ENCODE measurements at regions not wholly inside any gene's neighbourhood (a gene's known extent, or its start where the extent isn't known, plus 50 kb on each side); places are given as distances from the start of the nearest gene placed in this dataset.

GRCh38 chr3:76664816-76665215, 375.1 kb upstream of the ROBO2 start:
- Histone ChIP-seq H4K20me1 (ENCODE audit: insufficient read depth) (no peaks in the 10 kb centered on the region), H3K27me3 (ENCODE audit: insufficient read depth, low read depth) (no peaks in the 10 kb centered on the region), H3K4me1 (ENCODE audit: low read depth, poor library complexity, severe bottlenecking) (peaks cover 6% of the 10 kb centered on the region), H3K4me3 (IDR thresholded peaks at IDR 0.05; ENCODE audit: insufficient read depth, low read depth, low read length) (no peak overlapping the region), H3K9ac (no peak overlapping the region), H3K79me2 (ENCODE audit: insufficient read depth, low read depth) (no peaks in the 10 kb centered on the region), H2AFZ (ENCODE audit: low read depth) (no peak overlapping the region), H3K27ac (no peak overlapping the region), H3K4me2 (no peak overlapping the region), H3K36me3 (ENCODE audit: insufficient read depth) (no peaks in the 10 kb centered on the region)
- no peak for TF ChIP-seq CTCF (conservative IDR thresholded peaks at IDR 0.05; ENCODE audit: low read depth, low read length)

- Histone ChIP-seq H2AFZ (ENCODE audit: low read depth) (no peak overlapping the region), H3K4me1 (ENCODE audit: low read depth, poor library complexity, severe bottlenecking) (peaks cover 6% of the 10 kb centered on the region), H3K4me2 (no peak overlapping the region; the same call in 1 of the 2 replicates), H3K27me3 (ENCODE audit: insufficient read depth, low read depth) (no peaks in the 10 kb centered on the region), H4K20me1 (ENCODE audit: insufficient read depth) (no peaks in the 10 kb centered on the region), H3K79me2 (ENCODE audit: insufficient read depth, low read depth) (no peaks in the 10 kb centered on the region), H3K9ac (no peak overlapping the region), H3K36me3 (ENCODE audit: insufficient read depth) (no peaks in the 10 kb centered on the region), H3K4me3 (IDR thresholded peaks at IDR 0.05; ENCODE audit: insufficient read depth, low read depth, low read length) (no peak overlapping the region), H3K27ac (no peak overlapping the region)
- no peak for TF ChIP-seq CTCF (conservative IDR thresholded peaks at IDR 0.05; ENCODE audit: low read depth, low read length)
These were observed 371.2 kb upstream of the ROBO2 start for GRCh38 chr3:76668653-76669052.

GRCh38 chr3:76669322-76669721, 370.6 kb upstream of the ROBO2 start:
- H2AFZ ChIP-seq (ENCODE audit: low read depth): no peak overlapping the region
- no peaks in the 10 kb centered on the region for H3K27me3 ChIP-seq (ENCODE audit: insufficient read depth, low read depth)
- H3K36me3 ChIP-seq (ENCODE audit: insufficient read depth): no peaks in the 10 kb centered on the region
- H3K4me3 ChIP-seq (IDR thresholded peaks at IDR 0.05; ENCODE audit: insufficient read depth, low read depth, low read length): no peak overlapping the region
- no peak for TF ChIP-seq CTCF (conservative IDR thresholded peaks at IDR 0.05; ENCODE audit: low read depth, low read length)
- no peak overlapping the region for H3K27ac ChIP-seq
- H3K4me2 ChIP-seq: no peak overlapping the region
- H3K9ac ChIP-seq: no peak overlapping the region
- H3K79me2 ChIP-seq (ENCODE audit: insufficient read depth, low read depth): no peaks in the 10 kb centered on the region
- H4K20me1 ChIP-seq (ENCODE audit: insufficient read depth): no peaks in the 10 kb centered on the region
- peaks cover 6% of the 10 kb centered on the region for H3K4me1 ChIP-seq (ENCODE audit: low read depth, poor library complexity, severe bottlenecking)

- Histone ChIP-seq H3K4me1 (ENCODE audit: low read depth, poor library complexity, severe bottlenecking) (peaks cover 6% of the 10 kb centered on the region), H3K79me2 (ENCODE audit: insufficient read depth, low read depth) (no peaks in the 10 kb centered on the region), H3K4me3 (IDR thresholded peaks at IDR 0.05; ENCODE audit: insufficient read depth, low read depth, low read length) (no peak overlapping the region), H2AFZ (ENCODE audit: low read depth) (no peak overlapping the region), H4K20me1 (ENCODE audit: insufficient read depth) (no peaks in the 10 kb centered on the region), H3K27me3 (ENCODE audit: insufficient read depth, low read depth) (no peaks in the 10 kb centered on the region), H3K9ac (no peak overlapping the region), H3K27ac (no peak overlapping the region), H3K4me2 (no peak overlapping the region), H3K36me3 (ENCODE audit: insufficient read depth) (no peaks in the 10 kb centered on the region)
- TF ChIP-seq CTCF (conservative IDR thresholded peaks at IDR 0.05; ENCODE audit: low read depth, low read length): no peak
These were observed 366.7 kb upstream of the ROBO2 start for GRCh38 chr3:76673171-76673570.
